ENCODE measurements at regions not wholly inside any gene's neighbourhood (a gene's known extent, or its start where the extent isn't known, plus 50 kb on each side); places are given as distances from the start of the nearest gene placed in this dataset.

DNA sequence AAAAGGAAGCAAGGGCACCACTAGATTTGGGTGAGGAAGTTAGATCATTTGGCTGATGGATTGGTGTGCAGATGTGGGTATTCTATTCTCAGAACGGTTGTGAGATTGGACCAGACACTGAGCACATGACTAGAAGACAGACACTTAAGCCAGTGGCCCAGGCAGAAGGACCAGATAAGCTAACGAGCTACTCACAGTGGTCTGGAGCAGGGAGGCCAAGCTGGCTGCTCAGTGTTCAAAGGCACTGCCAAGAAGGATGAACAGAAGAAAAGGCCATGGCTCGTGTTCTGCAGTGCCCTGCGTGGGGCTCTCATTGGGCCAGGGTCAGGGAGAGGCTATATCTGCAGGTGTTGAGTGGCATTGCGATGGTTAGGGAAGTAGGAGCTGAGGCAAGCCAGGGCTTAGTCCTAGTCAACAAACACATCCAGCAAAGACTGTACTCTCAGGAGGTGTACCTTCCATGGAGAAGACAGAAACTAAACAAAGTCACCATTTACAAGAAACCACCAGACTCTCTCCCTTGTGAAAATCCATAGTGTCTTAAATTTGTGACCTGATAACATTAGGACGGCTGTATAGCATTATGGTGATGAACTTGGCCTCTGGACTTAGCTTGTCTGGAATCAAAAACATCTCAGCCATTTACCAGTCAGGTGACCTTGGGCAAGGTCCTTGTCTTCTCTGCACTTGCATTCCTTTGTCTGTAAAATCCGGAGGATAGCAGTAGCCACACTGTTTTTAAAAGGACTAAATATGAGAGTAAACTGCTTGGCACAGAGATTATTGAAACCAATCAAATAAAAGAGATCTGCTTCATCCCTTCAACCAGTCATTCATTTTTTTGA, 274.5 kb downstream of the SIPA1L2 start:
- no TSS peak for BruUV-seq (replicated peaks)
- CTCF ChIA-PET: no interaction called here
- no peaks in the 10 kb centered on the region for H3K9me3 ChIP-seq (ENCODE audit: low read length)
- intact Hi-C loops (cut with micrococcal nuclease): no loop called here
- ATAC-seq: peak; percentile 46; the same call in 1 of the 2 replicates
- no peak overlapping the region for H3K4me2 ChIP-seq (ENCODE audit: low read length)
- H3K27ac ChIP-seq (ENCODE audit: low read length): no peak overlapping the region
- H3K27me3 ChIP-seq (ENCODE audit: low read length): no peaks in the 10 kb centered on the region
- H3K9ac ChIP-seq (ENCODE audit: low read length): no peak overlapping the region
- no peaks in the 10 kb centered on the region for H4K20me1 ChIP-seq (ENCODE audit: low read length)
- POLR2A ChIA-PET (ENCODE audit: unreplicated experiment): no interaction called here
- no peaks in the 10 kb centered on the region for H3K79me2 ChIP-seq (ENCODE audit: low read length)
- no peaks in the 10 kb centered on the region for H3K36me3 ChIP-seq (ENCODE audit: low read depth, low read length)
- H3K4me3 ChIP-seq (ENCODE audit: low read length): no peak overlapping the region
- no peaks in the 10 kb centered on the region for H3F3A ChIP-seq (ENCODE audit: low read length, unreplicated experiment)
- DNase-seq: peak; percentile 16
- H3K4me1 ChIP-seq (ENCODE audit: insufficient read depth, low read length): no peaks in the 10 kb centered on the region
- no peak overlapping the region for H2AFZ ChIP-seq (ENCODE audit: low read length)
- no peaks in the 10 kb centered on the region for H3K9me2 ChIP-seq (replicated peaks; ENCODE audit: low read length)
- TF ChIP-seq EZH2 (IDR thresholded peaks at IDR 0.05; ENCODE audit: low read length, unreplicated experiment) (no peak), EZH2phosphoT487 (IDR thresholded peaks at IDR 0.05; ENCODE audit: borderline replicate concordance, low read length) (no peak)
- TF ChIP-seq, protein P1, sequence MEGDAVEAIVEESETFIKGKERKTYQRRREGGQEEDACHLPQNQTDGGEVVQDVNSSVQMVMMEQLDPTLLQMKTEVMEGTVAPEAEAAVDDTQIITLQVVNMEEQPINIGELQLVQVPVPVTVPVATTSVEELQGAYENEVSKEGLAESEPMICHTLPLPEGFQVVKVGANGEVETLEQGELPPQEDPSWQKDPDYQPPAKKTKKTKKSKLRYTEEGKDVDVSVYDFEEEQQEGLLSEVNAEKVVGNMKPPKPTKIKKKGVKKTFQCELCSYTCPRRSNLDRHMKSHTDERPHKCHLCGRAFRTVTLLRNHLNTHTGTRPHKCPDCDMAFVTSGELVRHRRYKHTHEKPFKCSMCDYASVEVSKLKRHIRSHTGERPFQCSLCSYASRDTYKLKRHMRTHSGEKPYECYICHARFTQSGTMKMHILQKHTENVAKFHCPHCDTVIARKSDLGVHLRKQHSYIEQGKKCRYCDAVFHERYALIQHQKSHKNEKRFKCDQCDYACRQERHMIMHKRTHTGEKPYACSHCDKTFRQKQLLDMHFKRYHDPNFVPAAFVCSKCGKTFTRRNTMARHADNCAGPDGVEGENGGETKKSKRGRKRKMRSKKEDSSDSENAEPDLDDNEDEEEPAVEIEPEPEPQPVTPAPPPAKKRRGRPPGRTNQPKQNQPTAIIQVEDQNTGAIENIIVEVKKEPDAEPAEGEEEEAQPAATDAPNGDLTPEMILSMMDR (conservative IDR thresholded peaks at IDR 0.05; ENCODE audit: low read depth, low read length): no peak

DNA sequence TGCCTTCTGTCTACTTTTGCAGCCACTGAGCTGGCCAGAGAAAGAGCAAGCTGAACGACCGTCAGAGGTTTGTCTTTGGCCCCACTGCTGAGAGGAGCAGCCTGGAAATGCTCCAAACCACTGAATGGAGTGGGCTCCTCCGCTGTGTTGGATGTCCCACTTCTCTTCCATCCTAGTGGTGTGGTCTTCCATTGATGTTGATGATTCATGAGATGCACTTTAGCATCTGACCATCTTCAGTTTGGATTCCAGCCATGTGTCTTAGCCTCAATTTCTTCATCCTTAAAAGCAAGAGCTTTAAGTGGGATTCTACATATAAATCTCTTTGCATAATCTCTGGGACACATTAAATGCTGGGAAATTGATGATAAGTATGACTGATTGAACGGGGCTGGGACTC, 276.9 kb downstream of the SIPA1L2 start:
- BruUV-seq (replicated peaks): no TSS peak
- Histone ChIP-seq H3K9me2 (replicated peaks; ENCODE audit: low read length) (no peaks in the 10 kb centered on the region), H3K79me2 (ENCODE audit: low read length) (no peaks in the 10 kb centered on the region), H3K36me3 (ENCODE audit: low read depth, low read length) (no peaks in the 10 kb centered on the region), H3F3A (ENCODE audit: low read length, unreplicated experiment) (no peaks in the 10 kb centered on the region), H3K4me3 (ENCODE audit: low read length) (no peak overlapping the region), H3K9me3 (ENCODE audit: low read length) (no peaks in the 10 kb centered on the region), H3K27ac (ENCODE audit: low read length) (no peak overlapping the region), H4K20me1 (ENCODE audit: low read length) (no peaks in the 10 kb centered on the region), H3K27me3 (ENCODE audit: low read length) (no peaks in the 10 kb centered on the region), H3K4me2 (ENCODE audit: low read length) (no peak overlapping the region), H3K4me1 (ENCODE audit: insufficient read depth, low read length) (no peaks in the 10 kb centered on the region), H3K9ac (ENCODE audit: low read length) (no peak overlapping the region), H2AFZ (ENCODE audit: low read length) (no peak overlapping the region)
- ChIA-PET POLR2A (ENCODE audit: unreplicated experiment) (interaction anchor here (0.6 kb wide), 1 partner anchor 33 kb away, joined by 11 read pairs; no protein-coding TSS in a partner anchor), CTCF (no interaction called here)
- DNase-seq (no peak), ATAC-seq (no peak)
- TF ChIP-seq, protein P1 (conservative IDR thresholded peaks at IDR 0.05; ENCODE audit: low read depth, low read length): no peak
- TF ChIP-seq EZH2 (IDR thresholded peaks at IDR 0.05; ENCODE audit: low read length, unreplicated experiment) (no peak), EZH2phosphoT487 (IDR thresholded peaks at IDR 0.05; ENCODE audit: borderline replicate concordance, low read length) (no peak)
- intact Hi-C loops (cut with micrococcal nuclease): no loop called here

DNA sequence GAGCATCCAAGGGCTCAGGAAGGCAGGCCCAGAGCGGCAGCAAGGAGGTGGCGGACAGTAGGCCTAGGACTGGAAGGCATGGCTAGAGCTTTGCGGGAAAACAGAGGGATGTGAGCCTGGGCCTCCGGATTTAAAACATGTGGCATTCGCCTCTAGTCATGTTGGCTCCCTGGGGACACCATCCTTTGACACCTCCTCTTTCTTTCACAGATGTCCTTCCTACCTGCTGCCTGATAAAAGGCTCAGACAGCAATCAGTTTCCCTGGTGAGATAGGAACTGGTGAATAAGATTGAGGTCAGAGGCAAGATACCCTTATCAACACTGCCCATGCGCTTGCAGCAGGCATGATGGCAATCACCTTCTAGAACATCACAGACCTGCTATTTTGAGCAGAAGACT, 277.6 kb downstream of the SIPA1L2 start:
- no peaks in the 10 kb centered on the region for H3K4me1 ChIP-seq (ENCODE audit: insufficient read depth, low read length)
- H3K27me3 ChIP-seq (ENCODE audit: low read length): no peaks in the 10 kb centered on the region
- no peaks in the 10 kb centered on the region for H3K9me2 ChIP-seq (replicated peaks; ENCODE audit: low read length)
- intact Hi-C loops (cut with micrococcal nuclease): no loop called here
- no peak overlapping the region for H2AFZ ChIP-seq (ENCODE audit: low read length)
- H3K79me2 ChIP-seq (ENCODE audit: low read length): no peaks in the 10 kb centered on the region
- H3K4me2 ChIP-seq (ENCODE audit: low read length): no peak overlapping the region
- no peak overlapping the region for H3K9ac ChIP-seq (ENCODE audit: low read length)
- H3K36me3 ChIP-seq (ENCODE audit: low read depth, low read length): no peaks in the 10 kb centered on the region
- DNase-seq: no peak
- TF ChIP-seq, protein P1 (conservative IDR thresholded peaks at IDR 0.05; ENCODE audit: low read depth, low read length): no peak
- TF ChIP-seq EZH2 (IDR thresholded peaks at IDR 0.05; ENCODE audit: low read length, unreplicated experiment): no peak
- TF ChIP-seq EZH2phosphoT487 (IDR thresholded peaks at IDR 0.05; ENCODE audit: borderline replicate concordance, low read length): no peak
- CTCF ChIA-PET: no interaction called here
- H4K20me1 ChIP-seq (ENCODE audit: low read length): no peaks in the 10 kb centered on the region
- POLR2A ChIA-PET (ENCODE audit: unreplicated experiment): no interaction called here
- ATAC-seq: no peak
- no peaks in the 10 kb centered on the region for H3K9me3 ChIP-seq (ENCODE audit: low read length)
- H3K4me3 ChIP-seq (ENCODE audit: low read length): no peak overlapping the region
- no peaks in the 10 kb centered on the region for H3F3A ChIP-seq (ENCODE audit: low read length, unreplicated experiment)
- no peak overlapping the region for H3K27ac ChIP-seq (ENCODE audit: low read length)
- BruUV-seq (replicated peaks): no TSS peak

All from PC-3 (cell line).